Skin of body (tissue), 1 donor: ENCODE measurements at regions not wholly inside any gene's neighbourhood (a gene's known extent, or its start where the extent isn't known, plus 50 kb on each side); places are given as distances from the start of the nearest gene placed in this dataset.
"Not testable (repeated sequence)": the region's sequence is repeated elsewhere in the genome, so short reads cannot be mapped to it uniquely, and the experiment has no call there.

ENCODE experiments used
- DNase-seq: peaks from one replicate; lab custom pipeline; 2025; lab: John Stamatoyannopoulos, UW

DNA sequence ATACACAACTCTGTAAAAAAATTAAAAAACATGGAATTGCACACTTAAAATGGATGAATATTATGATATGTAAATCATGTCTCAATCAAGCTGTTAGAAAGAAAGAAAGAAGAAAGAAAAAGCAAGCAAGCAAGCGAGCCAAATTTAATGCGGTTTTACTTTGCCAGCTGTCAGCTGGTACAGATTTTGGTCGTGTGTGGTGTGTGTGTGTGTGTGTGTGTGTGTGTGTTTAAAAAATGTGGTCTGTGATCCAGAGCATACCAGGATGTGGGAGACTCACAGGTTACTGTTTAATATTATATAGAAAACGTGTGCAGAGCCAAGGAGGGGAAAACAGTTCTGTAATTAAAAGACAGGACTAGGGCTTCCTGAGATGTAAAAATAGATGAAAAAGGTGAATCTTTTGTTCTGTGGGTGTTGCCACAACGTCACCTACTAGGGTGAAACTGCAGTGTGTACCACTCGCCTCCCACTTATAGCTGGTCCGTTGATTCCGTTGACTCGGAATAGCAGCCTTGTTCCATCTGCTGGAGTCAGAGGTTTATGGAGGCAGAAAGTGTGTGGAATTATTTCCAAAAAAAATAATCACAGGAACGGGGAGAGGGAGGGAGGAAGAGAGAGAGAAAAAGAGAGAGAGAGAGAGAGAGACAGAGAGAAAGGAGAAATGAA is 197.7 kb downstream of the BCAS1 start:
- no peak for DNase-seq

DNA sequence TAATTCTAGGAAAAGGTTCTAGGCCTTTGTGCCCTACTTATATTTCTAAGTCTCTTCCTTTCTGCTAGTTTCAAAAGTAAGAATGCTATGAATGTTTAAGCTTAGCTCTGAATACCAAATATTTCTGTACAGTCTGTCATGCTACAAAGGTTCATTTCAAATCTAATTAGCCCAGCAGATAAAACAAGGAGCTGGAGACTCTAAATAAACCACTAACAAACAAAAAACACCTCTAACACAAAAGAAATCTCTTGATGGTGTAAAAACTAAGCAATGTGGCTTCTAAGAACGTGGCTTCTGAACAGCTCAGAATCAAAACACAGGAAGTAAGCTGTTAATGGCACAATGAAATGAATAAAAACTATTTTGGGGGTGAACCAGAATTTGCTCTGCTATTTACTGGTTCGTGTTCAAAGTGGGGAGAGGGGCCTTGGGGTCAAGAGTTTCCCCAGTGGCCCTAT is 198.3 kb downstream of the BCAS1 start:
- DNase-seq: no peak

DNA sequence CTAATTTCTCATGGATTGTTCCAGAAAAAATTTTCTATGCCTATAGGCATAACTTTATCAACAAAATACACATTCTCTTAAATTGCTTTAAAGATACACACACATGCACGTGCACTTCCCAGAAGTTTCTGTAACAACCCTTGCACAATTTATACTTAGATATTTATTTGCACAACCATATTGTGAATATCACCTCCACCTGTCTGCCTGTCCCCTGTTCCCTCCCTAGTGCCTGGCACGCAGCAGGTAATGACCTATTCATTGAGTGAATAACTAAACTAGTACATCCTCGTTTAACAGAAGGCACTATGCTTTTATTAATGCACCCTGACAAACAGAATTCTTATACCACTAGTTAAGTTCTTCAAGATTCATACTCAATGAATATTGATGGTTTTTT is 198.9 kb downstream of the BCAS1 start:
- DNase-seq: no peak

DNA sequence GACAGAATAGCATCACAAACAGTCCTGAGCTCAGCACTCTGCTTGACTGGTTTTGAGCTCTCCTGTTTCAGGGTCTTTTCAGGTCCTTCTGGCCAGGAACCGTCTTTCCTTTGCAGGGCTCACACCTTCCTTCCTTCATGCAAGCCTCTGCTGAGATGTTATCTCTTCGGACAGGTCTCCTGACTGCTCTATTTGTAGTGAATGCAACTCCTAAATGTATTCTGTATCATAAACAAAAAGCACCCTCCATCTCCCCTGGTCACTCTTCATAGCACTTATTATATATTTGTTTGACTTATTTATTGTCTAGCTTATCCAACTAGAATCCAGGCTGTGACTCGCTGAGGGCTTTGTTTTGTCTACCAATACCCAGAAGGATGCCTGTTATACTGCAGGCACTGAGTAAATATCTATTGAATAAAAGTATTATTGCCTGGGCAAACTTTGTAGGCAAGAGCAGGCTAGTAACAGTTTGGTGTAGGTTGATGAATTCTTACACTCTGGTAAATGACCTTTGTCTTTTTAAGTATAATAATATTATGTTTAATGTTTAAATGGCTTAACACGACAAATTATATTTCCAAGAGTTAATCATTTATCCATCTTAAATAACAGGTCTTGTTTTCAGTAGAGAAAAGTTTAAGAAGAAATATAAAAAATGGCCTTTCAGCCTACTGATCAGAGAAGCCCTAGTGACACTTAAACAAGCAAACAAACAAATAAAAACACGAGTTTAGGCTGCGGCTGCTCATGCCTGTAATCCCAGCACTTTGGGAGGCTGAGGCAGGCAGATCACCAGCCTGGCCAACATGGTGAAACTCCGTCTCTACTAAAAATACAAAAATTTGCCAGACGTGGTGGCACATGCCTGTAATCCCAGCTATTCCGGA is 199.7 kb downstream of the BCAS1 start:
- DNase-seq: no peak

DNA sequence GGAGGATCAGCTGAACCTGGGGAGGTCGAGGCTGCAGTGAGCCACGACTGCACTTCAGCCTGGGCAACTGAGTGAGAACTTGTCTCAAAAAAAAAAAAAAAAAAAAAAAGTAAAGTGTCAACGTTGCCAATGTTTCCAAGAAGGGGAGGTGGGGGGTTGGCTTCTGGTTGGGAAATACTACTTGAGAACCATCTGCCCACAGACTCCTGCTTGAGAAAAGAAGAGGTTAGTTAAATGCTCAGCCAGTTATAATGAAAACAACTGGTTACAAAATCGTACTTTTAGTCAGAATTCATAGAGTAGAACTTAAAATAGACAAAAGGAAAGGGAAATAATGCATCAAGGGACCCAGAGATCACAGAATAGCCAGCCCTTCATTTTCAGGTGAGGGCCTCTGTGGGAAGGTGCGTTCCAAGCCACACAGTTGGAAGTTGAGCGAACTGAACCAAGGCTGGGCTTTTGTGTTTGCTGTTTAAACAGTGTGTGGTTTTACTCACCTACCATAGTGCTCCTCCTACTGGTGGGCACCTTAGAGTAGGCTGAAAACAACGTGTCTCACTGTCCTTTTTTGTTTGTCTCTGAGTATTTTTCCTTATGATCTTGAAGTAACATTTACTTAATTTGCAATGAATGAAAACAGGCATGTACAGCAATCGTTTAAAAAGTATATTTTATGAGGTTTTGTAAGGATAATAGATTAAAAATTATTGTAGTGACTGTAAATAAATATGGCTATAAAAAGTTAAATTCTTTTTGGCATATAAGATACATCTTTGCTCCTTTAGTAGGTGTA is 200.7 kb downstream of the BCAS1 start:
- no peak for DNase-seq

DNA sequence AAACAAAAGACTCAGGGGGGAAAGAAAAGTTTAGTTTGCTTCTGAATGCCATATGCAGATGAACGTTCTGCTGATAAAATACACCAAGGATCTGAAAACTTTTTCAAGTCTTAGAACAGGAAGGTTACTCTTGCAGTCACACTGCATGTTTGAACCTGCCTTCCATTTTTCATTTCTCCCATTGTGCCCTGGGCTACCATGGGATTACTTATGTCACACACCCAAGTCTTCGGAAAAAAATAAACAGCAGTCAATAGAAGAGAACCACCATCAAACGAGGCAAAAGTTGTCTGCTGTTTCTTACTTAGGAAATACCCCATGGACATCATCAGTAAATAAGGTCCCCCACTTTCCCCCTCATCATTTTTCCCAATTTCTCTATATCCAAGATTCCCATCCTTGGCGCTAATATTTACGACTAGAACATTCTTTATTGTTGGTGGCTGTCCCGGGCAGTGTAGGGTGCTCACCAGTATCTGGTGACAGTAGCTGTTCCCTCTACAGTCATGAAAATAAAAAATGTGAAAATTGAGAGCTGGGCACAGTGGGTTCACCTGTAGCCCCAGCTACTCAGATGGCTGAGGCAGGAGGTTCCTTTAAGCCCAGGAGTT is 202.5 kb downstream of the BCAS1 start:
- DNase-seq: no peak

DNA sequence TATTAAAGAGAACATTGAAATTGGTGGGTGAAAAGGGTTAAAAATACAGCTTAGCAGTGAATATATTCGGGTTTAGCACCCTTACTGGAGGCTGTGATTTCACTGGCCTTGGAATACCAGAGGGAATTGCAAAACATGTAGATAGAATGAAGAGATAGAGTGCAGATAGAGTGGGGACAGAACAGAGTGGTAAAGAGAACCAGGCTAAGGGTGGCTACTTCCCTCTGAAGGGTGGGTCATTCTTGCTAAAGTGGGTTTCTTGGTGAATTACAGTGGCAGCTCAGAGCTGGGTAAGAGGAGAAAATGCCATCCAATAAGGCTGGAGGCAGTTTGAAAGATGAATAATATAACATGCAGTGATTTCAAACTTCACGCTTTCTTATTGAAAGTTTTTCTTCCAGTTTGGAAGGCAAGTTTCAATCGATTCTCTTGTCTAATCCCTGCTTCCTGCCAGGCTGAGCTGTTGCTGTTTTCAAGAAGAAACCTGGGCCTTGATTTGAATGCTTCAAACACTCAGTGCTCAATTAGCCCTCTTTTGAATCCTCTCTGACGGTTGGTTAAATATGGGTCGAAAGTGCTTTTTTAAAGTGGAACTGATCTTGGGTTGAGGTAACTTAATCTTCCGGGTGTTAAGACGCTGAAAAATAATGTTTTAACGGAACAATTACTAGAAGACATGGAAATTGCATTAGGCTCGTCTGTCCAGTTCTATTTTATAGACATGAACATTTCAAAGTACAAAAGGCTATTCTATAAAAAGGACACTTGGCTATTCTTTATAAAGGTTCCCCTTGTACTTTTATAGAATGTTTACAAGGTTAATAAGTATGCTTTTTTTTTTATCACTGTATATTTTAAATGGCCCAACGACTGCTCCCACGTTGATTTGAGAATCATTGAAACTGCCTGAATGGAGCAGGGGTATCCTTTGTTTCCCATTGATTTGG is 203.3 kb downstream of the BCAS1 start:
- no peak for DNase-seq

DNA sequence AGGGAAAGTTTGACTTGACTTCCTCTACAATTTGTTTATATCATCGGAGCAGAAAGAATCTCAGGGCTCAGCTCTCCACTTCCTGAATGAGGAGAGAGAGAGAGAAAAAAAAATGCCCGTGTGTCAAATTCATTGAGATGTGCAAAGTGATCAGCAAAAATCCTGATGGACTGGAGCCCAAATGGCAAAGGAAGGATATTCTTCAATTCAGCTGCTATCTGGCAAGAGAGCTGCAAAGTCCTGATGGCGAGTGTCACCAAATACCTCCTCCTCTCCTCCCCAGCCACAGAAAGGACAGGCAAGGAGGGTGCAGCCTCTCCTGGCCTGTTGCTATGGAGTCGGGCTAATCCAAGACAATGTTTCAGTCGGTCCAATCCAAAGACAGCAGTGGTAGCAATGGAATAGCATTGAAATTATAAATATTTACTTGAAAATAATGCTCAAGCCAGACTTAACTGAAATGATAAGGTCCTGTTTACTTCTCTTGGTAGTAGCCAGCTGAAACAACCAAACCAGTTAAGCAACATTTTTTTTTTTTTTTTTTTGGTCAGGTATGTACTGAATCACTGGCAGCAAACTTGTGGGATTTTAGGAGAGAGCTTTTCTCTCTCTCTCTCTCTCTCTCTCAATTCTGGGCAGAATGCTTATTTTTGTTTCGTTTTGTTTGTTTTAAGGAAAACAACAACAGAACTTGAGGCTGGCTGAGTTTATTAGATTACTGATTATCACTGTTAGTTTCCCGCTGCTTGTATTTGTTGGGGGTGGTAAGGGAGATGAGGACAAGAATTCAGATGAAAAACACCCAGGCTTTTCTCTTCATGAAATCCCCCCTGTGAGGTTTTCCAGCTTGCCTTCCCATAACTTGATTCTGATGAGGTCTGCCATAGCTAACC is 204.2 kb downstream of the BCAS1 start:
- DNase-seq: peak; percentile 33

DNA sequence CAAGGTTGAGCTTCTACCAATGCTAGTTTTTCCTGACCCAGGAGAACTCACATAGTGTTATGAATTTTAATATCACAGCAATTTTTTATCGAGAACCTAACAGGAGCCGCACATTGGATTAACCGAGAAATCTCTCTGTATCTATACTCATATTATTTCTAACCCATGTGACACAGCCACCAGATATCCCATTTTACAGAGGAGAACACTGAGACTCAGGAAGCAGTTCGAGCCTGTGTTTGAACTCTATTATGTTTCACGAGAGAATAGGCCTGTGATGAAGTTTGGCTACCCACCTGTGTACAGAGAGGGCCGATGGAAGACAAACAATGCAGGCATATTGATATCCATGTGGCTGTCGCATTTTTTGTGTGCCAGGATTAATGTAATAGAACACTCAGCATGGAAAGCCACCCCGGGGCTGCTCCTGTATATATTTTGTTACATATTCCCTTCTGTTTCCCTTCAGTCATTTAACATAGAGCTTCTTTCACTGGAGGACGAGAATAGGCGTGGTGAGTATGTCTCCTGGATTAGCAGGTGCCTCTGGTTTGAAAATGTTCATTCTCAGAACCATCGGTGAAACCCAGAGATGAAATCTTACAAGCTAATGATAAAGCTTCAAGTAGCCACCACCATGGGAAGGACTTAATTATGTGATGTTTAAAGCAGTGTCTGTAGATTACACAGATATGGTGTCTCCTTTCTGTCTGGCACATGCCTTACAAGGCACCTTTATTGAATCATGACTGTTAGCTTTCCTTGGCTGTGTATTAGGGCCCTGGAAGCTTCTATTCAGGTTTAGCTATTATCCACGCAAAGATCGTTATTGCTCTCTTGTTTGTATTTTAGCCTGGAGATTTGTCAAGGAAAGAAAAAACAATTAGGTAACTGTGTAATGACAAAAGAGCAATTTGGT is 205.4 kb downstream of the BCAS1 start:
- DNase-seq: not testable (repeated sequence)

DNA sequence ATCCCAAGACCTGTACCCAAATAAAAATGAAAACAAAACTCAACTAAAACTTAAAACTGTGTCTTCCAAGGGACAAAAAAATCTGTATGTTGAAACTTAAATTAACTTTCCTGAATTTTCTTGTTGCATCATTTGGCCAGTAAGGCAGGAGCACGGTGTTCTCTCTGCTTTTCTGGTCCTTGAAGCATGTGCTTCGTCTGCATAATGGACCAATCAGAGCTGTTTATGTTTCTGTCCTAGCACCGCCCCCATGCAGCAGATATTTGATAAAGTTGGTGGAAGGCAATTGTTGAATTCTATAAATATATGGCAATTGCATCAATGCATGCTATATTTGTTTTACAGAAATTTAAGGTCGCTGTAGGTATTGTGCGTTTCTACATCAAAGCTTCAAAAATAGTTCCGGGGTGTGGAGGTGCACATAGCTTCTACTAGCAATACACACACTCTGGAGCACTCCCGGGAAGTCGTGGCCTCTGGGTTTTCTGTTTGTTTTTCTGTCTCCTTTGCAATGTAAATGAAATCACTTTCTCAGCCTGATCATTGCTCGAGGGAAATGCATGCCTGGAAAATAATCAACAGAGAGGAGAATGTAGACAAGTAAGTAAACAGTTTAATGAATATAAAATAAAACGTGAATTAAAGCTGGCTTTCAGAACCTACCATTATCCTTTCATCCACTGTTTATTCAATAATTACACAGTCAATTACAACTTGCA is 206.3 kb downstream of the BCAS1 start:
- not testable (repeated sequence) for DNase-seq

DNA sequence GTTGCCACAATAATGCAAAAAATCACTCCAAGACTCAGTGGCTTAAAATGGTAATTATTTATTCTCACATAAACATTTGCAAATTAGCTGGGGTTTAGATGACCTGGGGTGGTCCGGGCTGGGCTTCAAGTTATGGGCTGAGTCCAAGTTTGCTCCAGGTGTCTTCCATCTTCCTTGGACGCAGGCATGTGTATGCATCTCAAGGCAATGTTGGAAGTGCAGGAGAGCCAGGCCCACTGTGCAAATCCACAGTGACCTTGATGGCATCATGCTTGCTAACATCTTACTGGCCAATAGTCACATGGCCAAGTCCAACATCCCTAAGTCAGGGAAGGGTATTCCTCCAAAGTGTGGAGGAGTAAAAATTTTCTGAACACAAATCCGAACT is 206.9 kb downstream of the BCAS1 start:
- DNase-seq: not testable (repeated sequence)

DNA sequence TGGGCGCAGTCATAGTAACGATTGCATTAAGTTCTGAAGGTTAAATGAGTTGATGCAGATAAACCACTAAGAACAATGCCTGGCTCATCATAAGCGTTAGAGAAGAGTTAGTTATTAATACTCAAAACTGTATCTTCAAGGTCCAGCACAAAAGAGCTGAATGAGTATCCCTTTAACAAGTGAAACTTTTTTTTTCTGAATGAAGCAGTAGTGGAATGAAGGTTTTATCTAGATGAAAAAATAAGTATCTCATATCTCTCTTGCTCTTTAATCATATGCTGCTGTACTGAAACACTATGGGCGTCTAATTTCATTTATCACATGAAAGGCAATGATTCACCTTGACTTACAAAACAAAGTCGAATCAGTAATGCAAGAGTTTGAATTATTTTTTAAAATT is 207.4 kb downstream of the BCAS1 start:
- not testable (repeated sequence) for DNase-seq

DNA sequence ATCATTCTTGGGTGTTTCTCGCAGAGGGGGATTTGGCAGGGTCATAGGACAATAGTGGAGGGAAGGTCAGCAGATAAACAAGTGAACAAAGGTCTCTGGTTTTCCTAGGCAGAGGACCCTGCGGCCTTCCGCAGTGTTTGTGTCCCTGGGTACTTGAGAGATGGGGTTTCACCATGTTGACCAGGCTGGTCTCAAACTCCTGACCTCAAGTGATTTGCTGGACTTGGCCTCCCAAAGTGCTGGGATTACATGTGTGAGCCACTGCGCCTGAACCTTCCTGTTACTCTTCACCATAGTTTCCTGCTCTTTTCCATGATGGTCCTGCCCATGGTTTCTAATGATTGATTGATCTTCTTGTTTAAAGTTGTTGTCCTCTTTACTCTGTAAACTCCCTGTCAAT is 207.9 kb downstream of the BCAS1 start:
- not testable (repeated sequence) for DNase-seq

DNA sequence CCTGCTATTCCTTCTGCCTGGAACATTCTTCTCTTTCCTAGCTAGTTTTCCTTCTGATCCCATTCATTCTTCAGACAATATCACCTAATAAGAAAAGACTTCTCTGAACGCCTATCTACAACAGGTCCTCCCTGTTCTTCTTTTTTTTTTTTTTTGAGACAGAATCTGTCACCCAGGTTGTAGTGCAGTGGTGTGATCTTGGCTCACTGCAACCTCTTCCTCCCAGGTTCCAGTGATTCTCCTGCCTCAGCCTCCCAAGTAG is 208.3 kb downstream of the BCAS1 start:
- not testable (repeated sequence) for DNase-seq

DNA sequence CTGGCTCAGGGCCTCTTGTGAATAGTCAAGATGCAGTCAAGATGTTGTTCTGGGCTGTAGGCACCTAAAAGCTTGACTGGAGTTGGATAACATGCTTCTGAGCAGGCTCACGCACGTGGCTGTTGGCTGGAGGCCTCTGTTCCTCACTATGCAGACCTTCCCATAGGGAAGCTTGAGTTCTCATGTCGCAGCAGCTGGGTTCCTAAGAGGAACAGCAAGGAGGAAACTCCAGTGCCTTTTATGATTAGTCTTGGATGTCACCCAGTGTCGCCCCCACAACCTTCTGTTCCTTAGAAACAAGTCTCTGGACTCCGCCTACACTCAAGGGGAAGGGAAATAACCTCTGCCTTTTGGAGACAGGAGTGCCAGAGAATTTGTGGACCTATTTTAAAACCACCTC is 210.7 kb downstream of the BCAS1 start:
- peak; percentile 56 for DNase-seq

DNA sequence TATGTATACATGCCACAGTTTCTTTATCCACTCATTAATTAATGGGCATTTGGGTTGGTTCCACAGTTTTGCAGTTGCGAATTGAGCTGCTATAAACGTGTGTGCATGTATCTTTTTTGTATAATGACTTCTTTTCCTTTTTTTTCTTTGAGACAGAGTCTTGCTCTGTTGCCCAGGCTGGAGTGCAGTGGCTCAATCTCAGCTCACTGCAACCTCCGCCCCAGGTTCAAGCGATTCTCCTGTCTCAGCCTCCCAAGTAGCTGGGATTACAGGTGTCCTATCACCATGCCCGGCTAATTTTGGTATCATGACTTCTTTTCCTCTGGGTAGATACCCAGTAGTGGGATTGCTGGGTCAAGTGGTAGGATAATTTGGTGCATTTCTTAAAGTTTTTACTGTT is 211.4 kb downstream of the BCAS1 start:
- not testable (repeated sequence) for DNase-seq

DNA sequence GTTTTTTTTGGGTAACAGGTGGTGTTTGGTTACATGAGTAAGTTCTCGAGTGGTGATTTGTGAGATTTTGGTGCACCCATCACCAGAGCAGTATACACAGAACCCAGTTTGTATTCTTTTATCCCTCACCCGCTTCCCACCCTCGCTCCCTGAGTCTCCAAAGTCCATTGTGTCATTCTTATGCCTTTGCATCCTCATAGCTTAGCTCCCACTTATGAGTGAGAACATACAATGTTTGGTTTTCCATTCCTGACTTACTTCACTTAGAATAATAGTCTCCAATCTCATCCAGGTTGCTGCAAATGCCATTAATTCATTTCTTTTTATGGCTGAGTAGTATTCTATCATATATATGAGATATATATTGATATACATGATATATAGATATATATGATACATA is 211.9 kb downstream of the BCAS1 start:
- not testable (repeated sequence) for DNase-seq

DNA sequence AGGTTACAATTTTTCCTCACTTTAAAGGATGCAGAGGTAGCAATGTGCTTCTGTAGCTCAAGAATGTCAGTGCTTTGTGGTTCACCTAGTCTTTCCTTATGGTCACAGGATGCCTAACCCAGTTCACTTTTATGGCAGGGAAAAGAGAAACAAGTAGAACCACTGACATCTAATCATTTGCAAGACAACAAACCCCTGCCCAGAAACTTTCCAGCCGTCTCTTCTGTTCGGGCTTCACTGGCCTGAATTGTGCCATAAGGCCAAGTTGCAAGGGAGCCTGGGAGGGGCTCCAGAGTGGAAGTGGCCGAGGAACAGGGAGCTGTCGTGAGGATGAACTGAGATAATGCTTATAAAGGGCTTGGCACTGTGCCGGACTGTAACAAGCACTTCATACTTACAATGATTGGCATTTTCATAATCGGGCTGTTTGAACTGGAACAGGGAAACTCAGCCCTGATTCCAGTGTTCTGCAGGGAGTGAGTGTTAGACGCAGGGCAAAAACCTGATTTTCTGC is 212.6 kb downstream of the BCAS1 start:
- DNase-seq: no peak
